Effector memory CD4-positive, alpha-beta T cell (primary cell): ENCODE measurements at regions not wholly inside any gene's neighbourhood (a gene's known extent, or its start where the extent isn't known, plus 50 kb on each side); places are given as distances from the start of the nearest gene placed in this dataset.

Experiments
- DNase-seq, 3 donors: peaks; one replicate each; pipeline ENCODE4 v3.0.0-alpha.2; 2020
- H3K27ac ChIP-seq: 2 replicates; pipeline ENCODE4 v1.7.0; 2013; ENCODE audit warnings: mild to moderate bottlenecking, low read length, moderate library complexity; ENCODE audit not compliant: insufficient read depth, poor library complexity, severe bottlenecking
- H3K27me3 ChIP-seq: replicated peaks from 2 replicates; pipeline ENCODE4 v1.7.0; 2013; ENCODE audit warnings: mild to moderate bottlenecking, low read length; ENCODE audit not compliant: insufficient read depth, control insufficient read depth, poor library complexity, severe bottlenecking
- H3K36me3 ChIP-seq: 2 replicates; pipeline ENCODE4 v1.7.0; 2013; ENCODE audit warnings: mild to moderate bottlenecking, low read length, moderate library complexity; ENCODE audit not compliant: control insufficient read depth, insufficient read depth
- H3K4me1 ChIP-seq: 2 replicates; pipeline ENCODE4 v1.7.0; 2013; ENCODE audit warnings: low read length, mild to moderate bottlenecking; ENCODE audit not compliant: control insufficient read depth, insufficient read depth, poor library complexity, severe bottlenecking
- H3K4me3 ChIP-seq: 2 replicates; pipeline ENCODE4 v1.7.0; 2013; ENCODE audit warnings: low read length, low read depth, mild to moderate bottlenecking; ENCODE audit not compliant: insufficient read depth, poor library complexity, severe bottlenecking
- H3K9me3 ChIP-seq: 2 replicates; pipeline ENCODE4 v1.7.0; 2013; ENCODE audit warnings: mild to moderate bottlenecking, low read length, moderate library complexity; ENCODE audit not compliant: control insufficient read depth

DNA sequence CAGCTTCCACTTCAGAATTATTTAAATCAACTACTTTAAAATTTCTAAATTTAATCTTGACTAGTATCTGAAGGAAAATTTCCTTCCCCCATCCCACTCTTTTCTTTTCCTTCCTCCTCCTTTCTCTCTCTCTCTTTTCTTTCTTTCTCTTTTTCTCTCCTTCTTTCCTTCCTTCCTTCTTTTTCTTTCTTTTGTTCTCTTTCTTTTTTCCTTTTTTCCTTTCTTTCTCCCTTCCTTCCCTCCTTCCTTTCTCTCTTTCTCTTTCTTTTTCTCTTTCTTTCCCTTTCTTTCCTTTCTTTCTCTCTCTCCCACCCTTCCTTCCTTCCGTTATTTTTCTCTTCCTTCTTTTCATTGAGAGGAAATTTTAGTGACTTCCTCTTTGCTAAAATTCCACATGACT lies 132.0 kb upstream of the CDH19 start:
- H3K4me1 ChIP-seq = no peaks in the 10 kb centered on the region
- DNase-seq = no peak
- H3K27ac ChIP-seq = no peak overlapping the region
- no peaks in the 10 kb centered on the region for H3K36me3 ChIP-seq
- no peak overlapping the region for H3K4me3 ChIP-seq
- no peaks in the 10 kb centered on the region for H3K27me3 ChIP-seq
- no peaks in the 10 kb centered on the region for H3K9me3 ChIP-seq

DNA sequence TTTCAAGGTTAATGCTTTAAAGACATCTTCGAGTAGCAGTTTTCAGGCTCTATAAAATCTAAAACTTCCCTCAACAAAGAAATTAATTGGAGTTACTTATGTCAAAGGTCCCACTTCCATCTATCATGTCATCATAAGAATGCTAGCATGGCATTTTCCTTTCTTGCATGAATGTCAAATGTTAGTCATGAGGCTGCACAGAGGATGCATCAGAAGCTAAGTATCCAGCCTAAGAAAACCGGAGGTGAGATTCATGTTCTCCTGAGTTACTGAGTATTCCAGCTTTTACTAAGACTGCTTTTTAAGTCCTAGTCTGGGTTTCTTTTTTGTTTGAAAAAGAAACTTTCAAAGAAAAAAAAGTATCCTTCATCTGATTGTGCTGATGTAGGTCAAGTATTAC lies 130.6 kb upstream of the CDH19 start:
- H3K27me3 ChIP-seq = no peaks in the 10 kb centered on the region
- H3K36me3 ChIP-seq = no peaks in the 10 kb centered on the region
- no peaks in the 10 kb centered on the region for H3K4me1 ChIP-seq

DNA sequence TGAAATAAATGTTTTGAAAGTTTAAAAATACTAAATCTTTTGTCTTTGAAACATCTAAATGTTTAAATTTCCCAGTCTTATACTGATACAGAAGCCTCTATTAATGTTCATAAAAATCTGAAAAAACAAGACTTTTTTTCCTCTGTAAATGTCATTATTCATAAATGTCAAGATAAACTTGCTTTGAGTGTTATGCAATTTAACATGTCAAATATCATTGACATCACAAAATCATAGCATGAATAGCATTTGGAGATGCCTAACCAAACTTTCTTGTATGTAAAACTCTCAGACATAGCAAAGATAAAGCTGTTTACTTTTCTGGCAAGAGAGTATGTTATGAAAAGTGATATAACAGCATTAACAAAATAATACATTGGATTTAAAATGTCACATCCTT lies 128.0 kb upstream of the CDH19 start:
- Histone ChIP-seq H3K36me3 (no peaks in the 10 kb centered on the region), H3K4me1 (no peaks in the 10 kb centered on the region), H3K4me3 (no peak overlapping the region), H3K9me3 (no peaks in the 10 kb centered on the region), H3K27me3 (no peaks in the 10 kb centered on the region), H3K27ac (no peak overlapping the region)
- no peak for DNase-seq

More for the DNA sequence above, 130.6 kb upstream of the CDH19 start:
- no peak overlapping the region for H3K27ac ChIP-seq
- H3K4me3 ChIP-seq = no peak overlapping the region
- H3K9me3 ChIP-seq = no peaks in the 10 kb centered on the region
- DNase-seq = no peak

DNA sequence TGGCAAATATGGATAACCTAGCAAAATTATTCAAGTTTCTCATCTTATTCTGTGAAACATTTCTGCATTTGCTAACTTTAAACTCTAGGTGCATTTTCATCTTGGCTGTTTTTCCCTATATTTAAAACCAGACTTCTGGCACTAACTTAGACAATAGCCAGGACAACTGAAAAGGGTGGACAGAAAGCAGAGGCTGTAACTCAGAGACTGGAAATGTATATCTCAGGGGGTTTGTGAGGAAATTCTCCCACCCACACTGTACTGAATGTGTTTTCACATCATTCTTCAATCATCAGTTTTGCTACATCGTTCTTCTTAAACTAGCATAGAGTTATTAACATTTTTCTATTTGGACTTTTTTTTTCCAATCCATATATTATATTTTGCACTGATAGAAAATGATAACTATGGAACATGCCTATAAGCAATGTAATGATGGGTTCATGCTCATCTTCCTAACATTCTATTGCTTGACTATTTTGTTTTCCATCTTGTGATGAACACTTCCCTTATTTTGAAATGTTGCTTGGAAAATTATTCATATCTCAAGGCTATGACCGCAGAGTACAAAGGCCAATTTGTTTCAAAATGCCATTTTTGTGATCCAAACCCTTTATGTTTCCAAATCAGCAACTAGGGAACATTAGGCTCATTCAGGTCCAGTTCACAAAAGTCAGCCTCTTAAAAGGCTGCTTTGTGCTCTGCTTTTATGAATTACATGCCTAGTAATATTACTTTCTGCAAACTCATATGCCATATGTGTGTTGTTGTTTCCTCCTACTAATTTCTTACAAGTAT lies 125.8 kb upstream of the CDH19 start:
- Histone ChIP-seq H3K27me3 (no peaks in the 10 kb centered on the region), H3K4me1 (no peaks in the 10 kb centered on the region)

DNA sequence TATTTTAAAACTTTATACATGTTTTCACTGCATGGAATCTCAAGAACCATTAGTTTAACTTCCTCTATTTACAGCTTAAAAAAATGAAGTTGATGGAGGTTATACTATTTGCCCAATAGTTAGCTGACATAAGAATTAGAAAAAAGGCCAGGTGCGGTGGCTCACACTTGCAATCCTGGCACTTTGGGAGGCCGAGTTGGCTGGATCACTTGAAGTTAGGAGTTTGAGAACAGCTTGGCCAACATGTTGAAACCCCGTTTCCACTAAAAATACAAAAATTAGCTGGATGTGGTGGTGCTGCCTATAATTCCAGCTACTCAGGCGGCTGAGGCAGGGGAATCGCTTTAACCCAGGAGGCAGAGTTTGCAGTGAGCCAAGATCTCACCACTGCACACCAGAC lies 125.1 kb upstream of the CDH19 start:
- H3K36me3 ChIP-seq = no peaks in the 10 kb centered on the region
- H3K27ac ChIP-seq = no peak overlapping the region
- DNase-seq = no peak
- no peaks in the 10 kb centered on the region for H3K9me3 ChIP-seq
- H3K4me1 ChIP-seq = no peaks in the 10 kb centered on the region
- no peaks in the 10 kb centered on the region for H3K27me3 ChIP-seq
- H3K4me3 ChIP-seq = no peak overlapping the region

More for the DNA sequence above, 125.8 kb upstream of the CDH19 start:
- Histone ChIP-seq H3K27ac (no peak overlapping the region), H3K9me3 (no peaks in the 10 kb centered on the region), H3K36me3 (no peaks in the 10 kb centered on the region), H3K4me3 (no peak overlapping the region)
- no peak for DNase-seq

DNA sequence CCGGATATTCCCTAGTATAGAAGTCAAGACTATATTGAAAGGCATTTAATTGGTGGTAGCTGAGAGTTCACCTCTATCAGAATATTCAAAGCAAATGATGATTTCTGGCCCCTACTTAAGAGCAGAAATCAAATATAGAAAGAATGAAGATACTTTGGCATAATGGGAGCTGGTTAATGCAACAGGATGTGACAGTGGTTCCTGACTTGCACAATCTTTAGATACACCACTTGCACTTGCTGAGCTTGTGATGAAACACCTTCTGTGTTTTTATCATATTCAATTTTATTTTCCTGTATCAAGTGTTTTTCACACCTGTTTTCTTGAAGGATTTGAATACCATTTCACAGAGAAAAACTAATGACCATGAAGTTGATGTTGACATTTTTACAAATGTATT lies 124.1 kb upstream of the CDH19 start:
- H3K4me3 ChIP-seq = no peak overlapping the region
- no peak overlapping the region for H3K27ac ChIP-seq
- no peaks in the 10 kb centered on the region for H3K36me3 ChIP-seq
- H3K27me3 ChIP-seq = no peaks in the 10 kb centered on the region
- DNase-seq = no peak
- no peaks in the 10 kb centered on the region for H3K9me3 ChIP-seq
- H3K4me1 ChIP-seq = no peaks in the 10 kb centered on the region

DNA sequence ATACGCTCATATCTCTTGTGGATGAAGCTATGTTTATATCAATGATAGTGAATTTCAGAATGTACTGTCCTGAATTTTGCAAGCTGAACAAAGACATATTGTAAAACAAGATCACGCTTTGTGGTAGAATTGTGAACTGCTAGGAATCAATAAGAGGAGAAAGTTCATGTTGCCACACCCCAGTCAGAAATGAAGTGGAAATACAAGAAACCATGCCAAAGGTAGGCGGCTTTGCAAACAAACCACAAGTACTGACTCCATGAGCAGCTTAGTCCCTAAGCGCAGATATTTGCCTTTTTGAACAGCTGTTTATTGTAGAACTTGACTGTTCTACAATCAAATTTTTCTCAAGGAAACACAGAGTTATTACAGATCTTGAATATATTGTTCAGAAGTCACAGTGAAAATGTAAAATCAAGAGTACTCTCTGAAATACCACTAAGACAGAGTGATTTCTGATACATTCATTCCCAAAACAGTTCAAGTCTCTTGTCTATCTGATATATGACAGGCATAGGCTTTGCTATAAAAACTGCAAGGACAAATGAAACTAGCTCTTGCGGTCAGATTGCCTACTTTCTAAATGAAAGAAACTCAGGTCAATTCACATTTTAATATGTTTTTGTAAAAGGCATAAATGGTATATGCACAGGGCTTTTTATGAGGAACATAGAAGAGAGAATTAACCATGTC lies 120.9 kb upstream of the CDH19 start:
- DNase-seq = no peak
- Histone ChIP-seq H3K36me3 (no peaks in the 10 kb centered on the region), H3K4me3 (no peak overlapping the region), H3K27ac (no peak overlapping the region), H3K27me3 (no peaks in the 10 kb centered on the region), H3K9me3 (no peaks in the 10 kb centered on the region), H3K4me1 (no peaks in the 10 kb centered on the region)

DNA sequence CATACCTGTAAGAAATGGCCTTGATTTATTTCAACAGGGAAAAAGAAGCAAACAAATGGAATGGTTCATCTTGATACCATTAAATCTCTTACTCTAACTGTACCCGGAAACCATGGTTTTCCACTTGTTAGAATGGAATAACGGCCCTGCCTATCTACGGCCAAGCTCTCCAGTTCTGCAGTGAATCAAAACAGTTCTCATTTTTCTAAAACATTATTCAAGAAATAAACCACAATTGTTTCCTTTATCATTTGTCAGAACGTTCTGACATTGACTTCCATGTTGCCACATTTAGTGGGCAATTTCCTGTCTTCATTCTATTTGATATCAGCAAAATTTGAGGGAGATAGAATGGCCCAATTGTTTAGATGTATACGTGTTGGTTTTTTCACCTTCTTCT lies 118.8 kb upstream of the CDH19 start:
- H3K4me1 ChIP-seq = no peaks in the 10 kb centered on the region
- no peak overlapping the region for H3K4me3 ChIP-seq
- H3K27me3 ChIP-seq = no peaks in the 10 kb centered on the region
- no peak overlapping the region for H3K27ac ChIP-seq
- H3K36me3 ChIP-seq = no peaks in the 10 kb centered on the region
- no peaks in the 10 kb centered on the region for H3K9me3 ChIP-seq
- DNase-seq = no peak

DNA sequence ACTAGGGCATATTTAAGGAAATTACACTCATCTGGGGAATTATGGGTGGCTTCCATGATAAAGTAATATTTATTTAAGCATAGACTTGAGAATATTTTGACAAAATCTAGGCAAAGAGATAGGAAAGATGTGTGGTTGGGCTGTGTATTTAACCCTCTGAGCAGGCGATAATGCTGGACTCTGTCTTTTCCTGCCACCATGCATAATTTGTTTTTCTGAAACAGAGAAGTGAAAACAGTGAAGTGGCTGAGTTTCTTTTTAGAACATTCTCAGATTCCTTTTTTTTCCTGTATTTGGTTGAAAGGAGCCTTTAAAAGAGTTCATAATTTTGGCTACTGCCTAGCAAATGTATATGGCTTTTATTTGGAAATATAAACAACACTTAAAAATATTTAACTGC lies 104.8 kb upstream of the CDH19 start:
- no peaks in the 10 kb centered on the region for H3K4me1 ChIP-seq
- no peak overlapping the region for H3K4me3 ChIP-seq
- H3K27ac ChIP-seq = no peak overlapping the region
- no peaks in the 10 kb centered on the region for H3K9me3 ChIP-seq
- no peaks in the 10 kb centered on the region for H3K36me3 ChIP-seq
- H3K27me3 ChIP-seq = no peaks in the 10 kb centered on the region
- DNase-seq = no peak

DNA sequence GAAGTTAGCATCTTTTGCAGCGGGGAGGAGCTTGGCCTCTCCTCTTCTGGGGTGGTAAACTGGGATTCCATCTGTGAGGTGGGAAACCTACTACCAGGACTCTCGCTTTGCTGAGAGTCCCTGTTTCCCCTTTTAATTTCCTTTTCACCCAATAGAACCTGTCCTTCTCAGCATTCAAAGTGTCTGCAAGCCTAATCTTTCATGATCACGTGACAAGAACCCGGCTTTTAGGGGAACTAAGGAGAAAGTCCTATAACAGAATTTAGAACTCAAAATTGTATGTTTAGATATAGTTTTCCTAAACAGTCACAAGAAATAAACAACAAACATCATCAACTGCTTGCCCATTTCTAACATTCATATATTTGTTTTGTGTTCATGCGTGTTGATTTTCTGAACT lies 103.6 kb upstream of the CDH19 start:
- H3K36me3 ChIP-seq = no peaks in the 10 kb centered on the region
- no peaks in the 10 kb centered on the region for H3K9me3 ChIP-seq
- H3K4me1 ChIP-seq = no peaks in the 10 kb centered on the region
- no peaks in the 10 kb centered on the region for H3K27me3 ChIP-seq
- no peak overlapping the region for H3K4me3 ChIP-seq
- H3K27ac ChIP-seq = no peak overlapping the region
- no peak for DNase-seq
